Panc1 (cell line): ENCODE measurements at regions not wholly inside any gene's neighbourhood (a gene's known extent, or its start where the extent isn't known, plus 50 kb on each side); places are given as distances from the start of the nearest gene placed in this dataset.

Experiments used
- ATAC-seq: fragments of 200-7000 bp; cut with Tn5 transposase; 2 replicates; pipeline ENCODE4 v1.9.1; 2020; ENCODE audit warnings: mild to moderate bottlenecking, moderate library complexity
- BruUV-seq: library from RNA; stranded (reverse); fragments of 400-500 nt; replicated peaks from 2 replicates; lab custom pipeline; 2021; lab: Mats Ljungman, UMichigan
- CTCF ChIA-PET: fragments of 300-600 bp; sonication (Branson Sonifier 250); formaldehyde crosslinking; loops from one replicate; lab custom pipeline; 2022; ENCODE audit warnings: antibody characterized with exemption; lab: Charles Lee
- POLR2A ChIA-PET: fragments of 300-600 bp; sonication (Branson Sonifier 250); formaldehyde crosslinking; loops from one replicate; lab custom pipeline; 2022; ENCODE audit warnings: antibody characterized with exemption; lab: Charles Lee
- DNase-seq: peaks from one replicate; pipeline ENCODE4 v3.0.0-alpha.2; 2010; ENCODE audit warnings: low read depth, low spot score
- H3K27ac ChIP-seq: 2 replicates; pipeline ENCODE4 v1.5.1; 2011; ENCODE audit warnings: mild to moderate bottlenecking, low read length, inconsistent platforms
- H3K27me3 ChIP-seq: fragments of 200-500 bp; sonication (Bioruptor generic); 2 replicates; pipeline ENCODE4 v1.6.0; 2014; ENCODE audit warnings: low read length, inconsistent platforms; ENCODE audit not compliant: control insufficient read depth, insufficient read depth
- H3K36me3 ChIP-seq: fragments of 200-500 bp; sonication (Bioruptor generic); 2 replicates; pipeline ENCODE4 v1.5.1; 2014; ENCODE audit warnings: inconsistent platforms, mild to moderate bottlenecking, low read length, moderate library complexity; ENCODE audit not compliant: control insufficient read depth, insufficient read depth
- H3K4me1 ChIP-seq: 2 replicates; pipeline ENCODE4 v1.5.1; 2011; ENCODE audit warnings: inconsistent platforms, mild to moderate bottlenecking, low read length, moderate library complexity; ENCODE audit not compliant: control insufficient read depth, insufficient read depth
- H3K4me3 ChIP-seq, 2 experiments: 2 replicates each; pipeline ENCODE4 v1.5.1; 2011 to 2012; ENCODE audit warnings: low read depth in 2 of 2, low read length in 2 of 2, mild to moderate bottlenecking in 2 of 2, inconsistent platforms in 1 of 2, moderate library complexity in 1 of 2
- H3K9me3 ChIP-seq: fragments of 200-500 bp; sonication (Bioruptor generic); 2 replicates; pipeline ENCODE4 v1.5.1; 2014; ENCODE audit warnings: low read depth, mild to moderate bottlenecking, inconsistent platforms, low read length, moderate library complexity; ENCODE audit not compliant: control insufficient read depth, insufficient read depth
- CTCF ChIP-seq: fragments of 450-650 bp; IDR thresholded peaks from 2 replicates; pipeline ENCODE4 v1.5.1; 2017; ENCODE audit warnings: mild to moderate bottlenecking
- POLR2AphosphoS5 ChIP-seq: IDR thresholded peaks from 2 replicates; pipeline ENCODE4 v1.6.1; 2012; ENCODE audit warnings: mild to moderate bottlenecking, low read depth, low read length, moderate library complexity
- REST ChIP-seq, 2 experiments: IDR thresholded peaks; 2 replicates each; pipeline ENCODE4 v1.6.1; 2011 to 2012; ENCODE audit warnings: low read depth in 2 of 2, control low read depth in 1 of 2, low read length in 1 of 2, mild to moderate bottlenecking in 1 of 2, moderate library complexity in 1 of 2; ENCODE audit not compliant: insufficient read depth in 1 of 2
- SIN3A ChIP-seq: IDR thresholded peaks from 2 replicates; pipeline ENCODE4 v1.6.1; 2012; ENCODE audit warnings: low read depth, mild to moderate bottlenecking, low read length, moderate library complexity, borderline replicate concordance; ENCODE audit not compliant: insufficient read depth
- TCF7L2 ChIP-seq: IDR thresholded peaks from 2 replicates; pipeline ENCODE4 v1.6.1; 2011; ENCODE audit warnings: mild to moderate bottlenecking, low read depth, low read length, inconsistent platforms
- in situ Hi-C: cut with HindIII; loops from 2 replicates; pipeline ENCODE4 v1.10.0; 2016; ENCODE audit warnings: low sequenced_read_pairs, low pct_unique_long_range_greater_than_20kb
- intact Hi-C: fragments of 100-400 bp; cut with micrococcal nuclease; formaldehyde crosslinking; loops from one replicate; pipeline ENCODE4 v1.10.0; 2022; ENCODE audit not compliant: unreplicated experiment

GRCh38 chr1:143661418-143662101, 310.2 kb downstream of the FAM72C start:
- BruUV-seq = no TSS peak
- DNase-seq (no peak), ATAC-seq (no peak)
- in situ Hi-C loops = no loop called here
- ChIA-PET CTCF (no interaction called here), POLR2A (no interaction called here)
- Histone ChIP-seq H3K36me3 (no peaks in the 10 kb centered on the region), H3K27ac (no peak overlapping the region), H3K4me3 (no peak overlapping the region), H3K9me3 (no peaks in the 10 kb centered on the region), H3K27me3 (no peaks in the 10 kb centered on the region), H3K4me1 (no peaks in the 10 kb centered on the region)
- intact Hi-C loops = no loop called here
- TF ChIP-seq POLR2AphosphoS5 (no peak), SIN3A (no peak), TCF7L2 (no peak), CTCF (no peak), REST (IDR thresholded peaks at IDR 0.05; ENCODE audit: insufficient read depth in 1 of 2, low read depth in 2 of 2, low read length in 1 of 2) (no peak)

DNA sequence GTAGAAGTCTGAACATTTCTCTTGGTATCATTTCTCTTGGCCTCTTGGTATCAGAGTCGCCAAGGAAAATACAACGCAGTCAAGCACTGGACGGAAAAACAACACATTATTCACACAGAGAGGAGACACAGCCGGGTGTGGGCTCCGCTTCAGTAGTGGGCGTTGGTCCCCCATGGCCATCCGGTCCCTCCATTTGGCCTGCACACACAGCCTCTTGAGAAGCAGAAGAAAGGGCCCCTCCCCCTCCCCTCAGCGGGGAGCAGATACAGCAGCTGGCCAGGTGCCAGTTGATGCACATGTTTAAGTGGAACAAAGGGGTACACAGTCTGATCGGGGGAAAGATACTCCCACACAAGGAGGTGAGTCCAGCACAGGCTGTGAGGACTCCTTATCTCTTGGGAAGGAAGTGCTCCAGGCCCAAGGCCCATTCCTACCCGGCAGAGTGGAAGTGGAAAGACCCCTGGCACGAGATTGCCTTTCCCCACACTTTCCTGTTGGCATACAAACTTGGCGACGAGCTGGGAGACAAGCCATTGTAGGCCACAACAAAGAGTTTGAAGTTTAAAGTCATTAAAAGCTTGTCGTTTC, 311.3 kb downstream of the FAM72C start:
- TF ChIP-seq CTCF (no peak), POLR2AphosphoS5 (no peak)
- in situ Hi-C loops = no loop called here
- POLR2A ChIA-PET = no interaction called here
- H3K9me3 ChIP-seq = no peaks in the 10 kb centered on the region
- no peak overlapping the region for H3K27ac ChIP-seq
- no peaks in the 10 kb centered on the region for H3K4me1 ChIP-seq
- BruUV-seq = no TSS peak
- H3K36me3 ChIP-seq = no peaks in the 10 kb centered on the region
- ATAC-seq = no peak
- no peaks in the 10 kb centered on the region for H3K27me3 ChIP-seq
- no peak for DNase-seq
- no peak overlapping the region for H3K4me3 ChIP-seq
- intact Hi-C loops = no loop called here
- CTCF ChIA-PET = no interaction called here
